ENCODE measurements at regions not wholly inside any gene's neighbourhood (a gene's known extent, or its start where the extent isn't known, plus 50 kb on each side); places are given as distances from the start of the nearest gene placed in this dataset.

DNA sequence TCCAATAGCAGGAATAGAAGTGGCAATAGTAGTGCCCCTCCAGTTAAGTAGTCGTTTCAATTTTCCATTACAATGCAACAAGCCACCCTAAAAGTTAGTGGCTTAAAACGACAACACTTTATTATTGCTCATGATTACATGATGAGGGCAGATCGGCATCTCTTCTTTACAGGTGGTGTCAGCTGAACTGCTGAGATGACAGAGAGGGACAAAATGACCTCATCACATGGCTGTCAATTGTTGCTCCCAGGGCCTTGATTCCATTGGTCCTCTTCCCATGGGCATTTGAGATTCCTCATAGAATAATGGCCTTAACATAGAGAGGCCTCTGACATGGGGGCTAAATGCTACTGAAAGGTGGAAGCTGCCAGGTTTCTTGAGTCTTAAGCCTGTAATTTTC is 679.8 kb upstream of the KLHL1 start:
- DNase-seq (ENCODE audit: low read depth, low spot score) (no peak), FAIRE-seq (no peak)
- intact Hi-C loops (cut with micrococcal nuclease), result no loop called here
- no peaks in the 10 kb centered on the region for H3K9me3 ChIP-seq (replicated peaks; ENCODE audit: control insufficient read depth, insufficient read depth, low read length)
- H3K4me3 ChIP-seq (replicated peaks in 1 of 3; ENCODE audit: insufficient read depth in 1 of 3, low read depth in 1 of 3, low read length in 3 of 3), result no peak overlapping the region
- no peaks in the 10 kb centered on the region for H3K4me1 ChIP-seq (ENCODE audit: control insufficient read depth, extremely low read depth, insufficient read depth, low read length)
- H3K36me3 ChIP-seq (ENCODE audit: control insufficient read depth in 2 of 2, extremely low read depth in 1 of 2, insufficient read depth in 2 of 2, low read length in 2 of 2), result no peaks in the 10 kb centered on the region
- no TSS peak for BruUV-seq (replicated peaks)
- no peaks in the 10 kb centered on the region for H3K9me1 ChIP-seq (replicated peaks; ENCODE audit: control insufficient read depth, extremely low read depth, insufficient read depth, low read length)
- dilution Hi-C loops (cut with MboI; ENCODE audit: extremely low pct_ligation_motif_present, low sequenced_read_pairs), result no loop called here
- TF ChIP-seq JUN (IDR thresholded peaks at IDR 0.05; ENCODE audit: borderline replicate concordance, insufficient read depth, insufficient read length, low read depth), result no peak
- no peak for TF ChIP-seq FOS (IDR thresholded peaks at IDR 0.05; ENCODE audit: borderline replicate concordance, insufficient read depth, low read length)
- CTCF ChIA-PET, result interaction anchor here (0.8 kb wide), 1 partner anchor 15 kb away, joined by 3 read pairs; no protein-coding TSS in a partner anchor
- H4K20me1 ChIP-seq (replicated peaks; ENCODE audit: control insufficient read depth, extremely low read depth, insufficient read depth, low read length), result no peaks in the 10 kb centered on the region
- H3K27ac ChIP-seq (ENCODE audit: insufficient read depth, low read depth, low read length), result no peak overlapping the region
- POLR2A ChIA-PET, result no interaction called here
- no peak overlapping the region for H2AFZ ChIP-seq (ENCODE audit: low read depth, low read length)
- no peaks in the 10 kb centered on the region for H3K27me3 ChIP-seq (ENCODE audit: control insufficient read depth in 2 of 2, insufficient read depth in 2 of 2, low read length in 2 of 2)
- H3K4me2 ChIP-seq (ENCODE audit: insufficient read depth, low read length), result no peak overlapping the region
- no peaks in the 10 kb centered on the region for H3K79me2 ChIP-seq (ENCODE audit: control insufficient read depth, insufficient read depth, low read length)
- H3K9ac ChIP-seq (replicated peaks; ENCODE audit: extremely low read depth, insufficient read depth, low read length), result no peak overlapping the region

DNA sequence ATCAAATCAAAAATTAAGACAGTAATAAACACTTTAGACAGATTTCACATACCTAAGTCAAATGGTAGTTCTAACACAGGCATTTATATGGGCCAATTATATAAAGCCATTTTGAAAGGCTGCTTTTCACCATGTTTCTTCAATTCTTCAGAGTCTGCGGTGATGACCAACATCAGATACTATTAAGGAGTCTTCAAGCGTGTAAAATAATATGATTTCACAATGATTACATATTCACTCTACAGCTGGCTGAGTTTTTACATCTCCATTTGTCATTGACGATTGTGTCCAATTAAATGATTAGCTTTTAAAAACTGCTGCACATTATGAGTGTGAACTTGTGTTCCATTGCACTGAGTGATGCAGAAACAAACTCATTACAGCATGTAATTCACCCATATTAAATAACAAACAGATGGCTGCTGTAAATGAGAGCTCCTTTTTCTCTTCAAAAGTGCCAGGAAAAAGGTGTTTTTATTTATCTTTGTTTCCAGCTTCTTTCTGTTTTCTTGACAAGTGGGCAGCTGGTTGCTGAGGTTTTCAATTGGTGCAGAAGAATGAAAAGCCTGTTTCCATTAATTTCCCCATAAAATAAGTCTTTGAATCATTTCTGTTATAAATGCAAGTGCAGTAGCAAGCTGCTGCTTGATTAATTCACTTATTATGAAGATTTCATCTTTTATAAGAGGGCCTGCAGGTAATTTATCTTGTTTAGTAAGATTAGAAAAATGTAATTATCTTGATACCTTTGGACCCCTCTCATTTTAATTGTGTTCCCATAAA is 676.1 kb upstream of the KLHL1 start:
- Histone ChIP-seq H3K27ac (ENCODE audit: insufficient read depth, low read depth, low read length) (no peak overlapping the region), H3K9ac (replicated peaks; ENCODE audit: extremely low read depth, insufficient read depth, low read length) (no peak overlapping the region), H3K4me3 (replicated peaks in 1 of 3; ENCODE audit: insufficient read depth in 1 of 3, low read depth in 1 of 3, low read length in 3 of 3) (no peak overlapping the region), H4K20me1 (replicated peaks; ENCODE audit: control insufficient read depth, extremely low read depth, insufficient read depth, low read length) (no peaks in the 10 kb centered on the region), H3K9me1 (replicated peaks; ENCODE audit: control insufficient read depth, extremely low read depth, insufficient read depth, low read length) (no peaks in the 10 kb centered on the region), H3K36me3 (ENCODE audit: control insufficient read depth in 2 of 2, extremely low read depth in 1 of 2, insufficient read depth in 2 of 2, low read length in 2 of 2) (no peaks in the 10 kb centered on the region), H3K79me2 (ENCODE audit: control insufficient read depth, insufficient read depth, low read length) (no peaks in the 10 kb centered on the region), H3K4me2 (ENCODE audit: insufficient read depth, low read length) (no peak overlapping the region), H3K27me3 (ENCODE audit: control insufficient read depth in 2 of 2, insufficient read depth in 2 of 2, low read length in 2 of 2) (no peaks in the 10 kb centered on the region), H3K9me3 (replicated peaks; ENCODE audit: control insufficient read depth, insufficient read depth, low read length) (no peaks in the 10 kb centered on the region), H3K4me1 (ENCODE audit: control insufficient read depth, extremely low read depth, insufficient read depth, low read length) (no peaks in the 10 kb centered on the region), H2AFZ (ENCODE audit: low read depth, low read length) (no peak overlapping the region)
- FAIRE-seq (no peak), DNase-seq (ENCODE audit: low read depth, low spot score) (no peak)
- intact Hi-C loops (cut with micrococcal nuclease) (no loop called here), dilution Hi-C loops (cut with MboI; ENCODE audit: extremely low pct_ligation_motif_present, low sequenced_read_pairs) (no loop called here)
- no peak for TF ChIP-seq FOS (IDR thresholded peaks at IDR 0.05; ENCODE audit: borderline replicate concordance, insufficient read depth, low read length)
- TF ChIP-seq MYC (IDR thresholded peaks at IDR 0.05; ENCODE audit: low read depth, low read length), result no peak
- TF ChIP-seq, protein P1, sequence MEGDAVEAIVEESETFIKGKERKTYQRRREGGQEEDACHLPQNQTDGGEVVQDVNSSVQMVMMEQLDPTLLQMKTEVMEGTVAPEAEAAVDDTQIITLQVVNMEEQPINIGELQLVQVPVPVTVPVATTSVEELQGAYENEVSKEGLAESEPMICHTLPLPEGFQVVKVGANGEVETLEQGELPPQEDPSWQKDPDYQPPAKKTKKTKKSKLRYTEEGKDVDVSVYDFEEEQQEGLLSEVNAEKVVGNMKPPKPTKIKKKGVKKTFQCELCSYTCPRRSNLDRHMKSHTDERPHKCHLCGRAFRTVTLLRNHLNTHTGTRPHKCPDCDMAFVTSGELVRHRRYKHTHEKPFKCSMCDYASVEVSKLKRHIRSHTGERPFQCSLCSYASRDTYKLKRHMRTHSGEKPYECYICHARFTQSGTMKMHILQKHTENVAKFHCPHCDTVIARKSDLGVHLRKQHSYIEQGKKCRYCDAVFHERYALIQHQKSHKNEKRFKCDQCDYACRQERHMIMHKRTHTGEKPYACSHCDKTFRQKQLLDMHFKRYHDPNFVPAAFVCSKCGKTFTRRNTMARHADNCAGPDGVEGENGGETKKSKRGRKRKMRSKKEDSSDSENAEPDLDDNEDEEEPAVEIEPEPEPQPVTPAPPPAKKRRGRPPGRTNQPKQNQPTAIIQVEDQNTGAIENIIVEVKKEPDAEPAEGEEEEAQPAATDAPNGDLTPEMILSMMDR (IDR thresholded peaks at IDR 0.05; ENCODE audit: extremely low read depth in 1 of 2, insufficient read depth in 1 of 2, low read depth in 1 of 2, low read length in 2 of 2), result no peak
- TF ChIP-seq EZH2 (IDR thresholded peaks at IDR 0.05; ENCODE audit: borderline replicate concordance, low read depth, low read length, severe bottlenecking), result no peak
- TF ChIP-seq, protein P2, sequence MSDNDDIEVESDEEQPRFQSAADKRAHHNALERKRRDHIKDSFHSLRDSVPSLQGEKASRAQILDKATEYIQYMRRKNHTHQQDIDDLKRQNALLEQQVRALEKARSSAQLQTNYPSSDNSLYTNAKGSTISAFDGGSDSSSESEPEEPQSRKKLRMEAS (IDR thresholded peaks at IDR 0.05; ENCODE audit: insufficient read depth, insufficient read length), result no peak
- TF ChIP-seq GATA2 (IDR thresholded peaks at IDR 0.05; ENCODE audit: insufficient read depth, insufficient read length, low read depth, low read length), result no peak
- TF ChIP-seq POLR2AphosphoS5 (IDR thresholded peaks at IDR 0.05; ENCODE audit: insufficient read depth, low read depth, low read length), result no peak
- TF ChIP-seq POLR2A (IDR thresholded peaks at IDR 0.05; ENCODE audit: low read depth, low read length), result no peak
- TF ChIP-seq JUN (IDR thresholded peaks at IDR 0.05; ENCODE audit: borderline replicate concordance, insufficient read depth, insufficient read length, low read depth), result no peak
- CTCF ChIA-PET, result interaction anchor here (1.1 to 1.6 kb wide), 2 partner anchors 19 to 176 kb away, joined by 3 read pairs; no protein-coding TSS in a partner anchor
- BruUV-seq (replicated peaks), result no TSS peak
- POLR2A ChIA-PET, result no interaction called here
